GM18861 (cell line): ENCODE measurements at regions not wholly inside any gene's neighbourhood (a gene's known extent, or its start where the extent isn't known, plus 50 kb on each side); places are given as distances from the start of the nearest gene placed in this dataset.

Experiments used
- ATAC-seq: cut with Tn5 transposase; IDR thresholded peaks from one replicate; pipeline ENCODE4 v1.9.1; 2021; ENCODE audit not compliant: unreplicated experiment

DNA sequence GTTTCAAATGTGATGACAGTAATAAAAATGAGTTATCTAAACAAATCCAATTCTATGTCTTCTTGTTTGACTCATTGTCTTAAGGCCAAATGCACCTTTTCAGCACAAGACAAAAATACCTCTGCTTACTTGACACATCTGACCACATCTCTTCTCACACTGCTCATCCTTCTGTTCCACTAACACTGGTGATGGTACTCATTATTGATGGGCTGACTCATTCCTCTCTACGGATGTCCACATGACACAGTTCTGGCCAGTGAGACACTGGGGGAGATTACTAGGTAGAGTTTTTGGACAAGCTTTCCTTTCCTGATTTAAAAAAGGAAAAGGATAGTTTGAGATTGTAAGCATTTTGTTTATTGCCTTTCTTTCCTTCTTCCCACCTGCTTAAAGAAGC is 410.6 kb upstream of the THRB start:
- ATAC-seq, result no peak

DNA sequence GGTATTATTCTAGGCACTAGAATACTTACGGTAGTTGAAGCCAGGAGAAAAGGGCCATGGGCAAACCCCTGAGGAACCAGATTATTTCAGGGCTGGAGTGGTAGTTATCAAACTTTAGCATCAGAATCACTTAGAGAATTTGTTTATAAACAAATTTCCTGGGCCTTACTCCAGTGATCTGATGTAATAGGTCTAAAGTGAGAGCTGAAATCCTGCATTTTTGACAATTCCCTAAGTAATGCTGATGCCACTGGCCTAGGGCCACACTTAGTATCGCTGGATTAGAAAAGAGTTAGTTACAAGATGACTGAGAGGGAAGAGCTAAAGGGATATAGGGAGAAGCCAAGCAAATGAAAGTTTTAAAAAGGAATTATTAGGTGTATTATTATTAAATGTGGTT is 412.5 kb upstream of the THRB start:
- no peak for ATAC-seq

- ATAC-seq, result no peak
Measured at GRCh38 chr3:24911076-24911475, 416.4 kb upstream of the THRB start.

DNA sequence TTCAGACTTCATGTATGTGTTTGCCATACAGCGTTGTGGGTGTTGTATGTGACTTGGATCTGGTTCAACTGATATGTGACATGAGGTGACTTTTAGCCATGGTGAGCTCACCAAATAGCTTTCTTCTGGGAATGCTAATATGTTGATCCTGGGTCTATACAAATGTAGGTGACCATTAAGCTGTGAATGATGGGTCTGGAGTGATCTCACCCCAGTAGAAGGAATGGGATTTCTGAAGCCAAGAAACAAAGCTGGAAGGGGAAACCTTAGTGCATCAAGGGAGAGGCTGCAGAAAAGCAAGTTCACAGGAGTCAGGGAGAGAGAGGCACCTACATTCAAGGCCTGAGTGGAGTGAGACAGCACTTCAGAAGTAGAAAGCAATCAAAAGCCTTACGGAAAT is 421.0 kb upstream of the THRB start:
- ATAC-seq, result no peak

GRCh38 chr3:24917908-24918307 is 423.3 kb upstream of the THRB start:
- ATAC-seq, result no peak

DNA sequence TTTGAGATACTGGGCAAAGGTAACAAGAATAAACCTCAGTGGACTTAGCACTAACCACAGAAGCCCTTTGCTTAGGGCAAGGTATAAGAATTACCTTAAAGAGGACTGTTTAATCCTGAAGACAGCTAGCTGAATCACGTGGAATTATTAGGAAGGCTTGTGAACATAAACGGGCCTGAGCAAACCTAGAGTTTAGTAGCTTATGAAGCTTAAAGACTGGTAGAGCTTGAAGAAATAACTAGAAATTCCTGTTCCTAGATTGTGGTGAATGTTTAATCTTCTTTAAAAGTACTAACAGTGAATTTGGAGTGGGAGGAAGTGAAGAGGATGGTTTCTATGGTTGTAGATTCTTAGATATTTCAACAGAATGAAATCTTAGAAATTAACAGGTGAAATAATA is 428.9 kb upstream of the THRB start:
- no peak for ATAC-seq

DNA sequence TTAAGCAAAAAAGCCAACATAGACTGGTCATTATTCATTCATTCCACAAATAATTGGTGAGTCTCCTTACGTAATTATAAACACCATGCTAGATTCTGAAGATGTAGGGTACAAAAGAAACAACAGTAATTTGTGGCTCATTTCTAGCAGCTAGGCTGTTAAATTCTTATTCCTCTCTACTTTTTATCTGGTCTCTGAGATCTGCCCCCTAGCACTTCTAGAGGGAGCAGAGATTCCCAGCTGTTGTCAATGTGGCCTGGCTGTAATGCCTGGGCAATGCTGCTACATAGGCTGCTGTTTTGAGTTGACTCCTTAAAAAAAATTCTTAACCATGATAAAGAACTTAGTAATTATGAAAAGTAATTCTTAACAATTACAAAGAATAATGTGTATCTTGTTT is 434.9 kb upstream of the THRB start:
- no peak for ATAC-seq

- no peak for ATAC-seq
Measured at GRCh38 chr3:24933401-24933800, 438.8 kb upstream of the THRB start.

DNA sequence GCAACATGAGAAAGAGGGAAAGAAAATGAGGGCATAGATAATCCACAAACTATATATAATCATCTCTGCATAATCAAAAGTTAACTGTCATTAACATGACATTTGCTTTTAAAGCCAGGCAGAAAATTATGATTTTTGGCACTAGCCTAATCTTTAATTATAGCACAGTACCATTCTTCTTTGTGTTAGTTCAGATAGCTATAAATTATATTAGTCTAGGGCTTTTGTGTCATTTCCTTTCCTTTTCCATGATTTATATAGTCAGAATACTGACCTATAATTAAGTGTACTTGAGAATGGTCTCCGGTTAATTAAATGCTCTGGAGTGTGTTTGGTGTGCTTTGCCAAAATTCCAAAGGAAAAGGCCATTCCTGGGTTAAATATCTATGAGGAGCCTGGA is 441.9 kb upstream of the THRB start:
- no peak for ATAC-seq

DNA sequence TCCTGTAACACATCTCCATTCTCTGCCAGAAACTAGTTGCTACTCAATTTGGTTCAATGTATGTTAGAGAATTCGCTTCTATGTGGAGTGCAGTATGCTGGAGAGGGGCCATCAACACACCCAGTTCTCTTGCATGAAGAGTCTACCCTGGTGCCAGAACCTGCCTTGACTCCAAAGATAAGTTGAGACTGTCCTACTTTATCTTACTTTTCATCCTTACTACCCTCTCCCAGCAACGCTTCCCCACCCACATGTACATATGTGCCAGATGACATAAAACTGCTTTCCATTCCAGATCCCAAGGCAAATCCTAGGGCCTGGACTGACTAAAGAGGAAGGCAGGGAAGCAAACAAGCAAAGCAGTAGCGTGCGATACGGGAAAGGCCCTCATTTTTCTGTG is 442.6 kb upstream of the THRB start:
- ATAC-seq, result no peak

DNA sequence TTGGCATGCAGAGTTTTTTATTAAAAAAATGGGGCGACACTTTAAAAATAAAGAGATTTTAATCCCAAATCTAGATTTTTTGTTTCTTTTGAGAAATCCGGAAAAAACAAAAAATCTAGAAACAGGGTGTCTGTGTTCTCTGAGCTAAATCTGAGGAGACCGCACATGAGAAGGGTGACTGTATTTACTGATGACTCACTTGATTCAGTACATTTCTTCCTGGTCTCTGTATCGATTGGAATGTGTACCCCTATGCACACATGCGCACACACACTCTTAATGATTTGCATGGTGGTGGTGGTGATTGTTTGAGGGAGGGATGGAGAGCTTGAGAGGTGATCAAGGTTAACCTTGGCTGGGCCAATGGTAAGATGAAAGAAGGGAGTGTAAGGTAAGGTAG is 443.1 kb upstream of the THRB start:
- no peak for ATAC-seq

- no peak for ATAC-seq
Measured at GRCh38 chr3:24943961-24944360, 449.3 kb upstream of the THRB start.

DNA sequence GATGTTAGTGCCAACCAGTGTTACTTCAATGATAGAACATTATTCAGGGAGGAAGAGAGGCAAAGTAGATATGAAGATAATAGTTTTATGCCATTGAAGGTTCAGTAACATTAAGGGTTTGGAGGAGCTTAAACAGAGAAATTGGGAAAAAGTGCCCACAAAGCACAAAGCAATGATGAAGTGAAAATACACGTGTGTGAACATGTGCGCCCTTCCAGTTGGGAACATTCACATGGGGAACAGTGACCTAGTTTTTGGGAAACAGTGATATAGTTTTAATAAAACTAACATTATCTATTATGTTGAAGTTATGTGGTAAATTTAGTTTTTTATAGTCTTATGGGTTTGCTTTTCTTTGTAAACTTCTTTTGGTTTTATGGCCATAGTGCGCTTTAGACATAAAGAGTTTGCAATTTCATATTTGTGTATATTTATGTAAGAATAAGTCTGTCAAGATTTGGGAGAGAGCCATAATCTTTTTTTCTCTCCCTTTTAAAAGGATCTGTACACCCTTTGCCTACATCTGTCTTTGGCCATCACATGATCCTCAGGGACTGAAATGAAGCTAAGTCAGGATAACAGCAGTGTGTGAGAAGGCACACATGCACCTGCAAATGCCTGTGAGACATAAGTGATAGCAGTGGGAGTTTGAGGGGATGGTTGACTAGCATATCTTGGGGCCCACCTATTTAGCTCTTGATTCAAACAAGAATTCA is 450.3 kb upstream of the THRB start:
- no peak for ATAC-seq

- no peak for ATAC-seq
Measured at GRCh38 chr3:24945563-24945962, 450.9 kb upstream of the THRB start.

GRCh38 chr3:24947103-24947502 is 452.5 kb upstream of the THRB start:
- ATAC-seq, result no peak

- no peak for ATAC-seq
Measured at GRCh38 chr3:24951180-24951579, 456.5 kb upstream of the THRB start.

GRCh38 chr3:24952388-24952787 is 457.7 kb upstream of the THRB start:
- no peak for ATAC-seq

- ATAC-seq, result no peak
Measured at GRCh38 chr3:24953060-24953771, 458.6 kb upstream of the THRB start.

DNA sequence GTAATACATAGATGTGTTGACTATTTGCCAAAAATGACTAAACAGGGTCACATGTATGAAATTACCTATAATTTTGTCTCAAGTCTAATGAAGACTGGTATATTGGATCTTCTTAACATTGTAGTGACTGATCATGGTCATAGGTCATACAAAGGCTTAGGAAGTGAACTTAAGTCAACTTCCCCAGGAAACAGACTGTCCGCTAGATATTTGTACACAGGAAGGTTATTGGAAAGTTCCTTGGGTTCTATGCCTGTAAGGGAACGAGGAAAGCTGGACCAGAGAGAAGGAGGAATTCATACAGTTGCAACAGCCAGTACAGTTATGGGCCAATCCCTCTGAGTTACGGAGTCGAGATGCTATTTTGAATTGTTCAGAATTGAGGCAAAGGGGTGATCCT is 462.0 kb upstream of the THRB start:
- no peak for ATAC-seq

- no peak for ATAC-seq
Measured at GRCh38 chr3:24958271-24958670, 463.6 kb upstream of the THRB start.

- ATAC-seq, result no peak
Measured at GRCh38 chr3:24958910-24959447, 464.3 kb upstream of the THRB start.

GRCh38 chr3:24963762-24964625 is 464.1 kb upstream of the RARB start:
- ATAC-seq, result no peak
